IMR-90 (cell line): ENCODE measurements at regions not wholly inside any gene's neighbourhood (a gene's known extent, or its start where the extent isn't known, plus 50 kb on each side); places are given as distances from the start of the nearest gene placed in this dataset.

Experiments
- ATAC-seq: fragments of 200-7000 bp; cut with Tn5 transposase; 2 replicates; pipeline ENCODE4 v1.9.1; 2020; ENCODE audit warnings: low read depth, mild to moderate bottlenecking, moderate library complexity
- BruUV-seq: library from RNA; stranded (reverse); fragments of 400-500 nt; replicated peaks from 2 replicates; lab custom pipeline; 2021; lab: Mats Ljungman, UMichigan
- CTCF ChIA-PET: fragments of 300-600 bp; formaldehyde crosslinking; extraction: SDS; loops from one replicate; lab custom pipeline; 2021; ENCODE audit warnings: antibody characterized with exemption; lab: Yijun Ruan, JAX
- POLR2A ChIA-PET: fragments of 300-600 bp; sonication (Branson Sonifier 250); formaldehyde crosslinking; loops from one replicate; lab custom pipeline; 2022; ENCODE audit warnings: antibody characterized with exemption; ENCODE audit not compliant: unreplicated experiment; lab: Charles Lee
- DNase-seq: peaks from one replicate; pipeline ENCODE4 v3.0.0; 2013
- H2AFZ ChIP-seq: replicated peaks from 2 replicates; pipeline ENCODE3; 2013; ENCODE audit warnings: low read length, mild to moderate bottlenecking; ENCODE audit not compliant: poor library complexity
- H2AK5ac ChIP-seq: 2 replicates; pipeline ENCODE4 v1.6.1; 2013; ENCODE audit warnings: low read depth, low read length, inconsistent platforms
- H2AK9ac ChIP-seq: replicated peaks from 2 replicates; pipeline ENCODE3; 2013; ENCODE audit warnings: mild to moderate bottlenecking, low read depth, low read length, moderate library complexity; ENCODE audit not compliant: poor library complexity
- H2BK120ac ChIP-seq: 2 replicates; pipeline ENCODE4 v1.6.1; 2013; ENCODE audit warnings: low read depth, low read length, inconsistent platforms
- H2BK15ac ChIP-seq: 3 replicates; pipeline ENCODE4 v1.6.1; 2013; ENCODE audit warnings: low read depth, low read length, inconsistent platforms
- H2BK20ac ChIP-seq: 2 replicates; pipeline ENCODE4 v1.6.1; 2013; ENCODE audit warnings: low read depth, mild to moderate bottlenecking, inconsistent platforms, low read length, moderate library complexity
- H2BK5ac ChIP-seq: 2 replicates; pipeline ENCODE4 v1.6.1; 2013; ENCODE audit warnings: mild to moderate bottlenecking, low read depth, low read length, inconsistent platforms; ENCODE audit not compliant: poor library complexity, severe bottlenecking
- H3K14ac ChIP-seq: replicated peaks from 2 replicates; pipeline ENCODE4 v1.6.1; 2013; ENCODE audit warnings: low read depth, low read length, inconsistent platforms
- H3K18ac ChIP-seq: 2 replicates; pipeline ENCODE4 v1.6.1; 2013; ENCODE audit warnings: low read depth, low read length, control low read depth
- H3K23ac ChIP-seq: 2 replicates; pipeline ENCODE4 v1.6.1; 2013; ENCODE audit warnings: low read depth, low read length, inconsistent platforms
- H3K27ac ChIP-seq: 2 replicates; pipeline ENCODE4 v1.5.1; 2013; ENCODE audit warnings: mild to moderate bottlenecking, control low read depth, low read length; ENCODE audit not compliant: insufficient read depth
- H3K27me3 ChIP-seq: 2 replicates; pipeline ENCODE4 v1.6.1; 2013; ENCODE audit warnings: low read length; ENCODE audit not compliant: control insufficient read depth, insufficient read depth
- H3K36me3 ChIP-seq: 2 replicates; pipeline ENCODE4 v1.6.1; 2013; ENCODE audit warnings: low read length, mixed read lengths; ENCODE audit not compliant: control insufficient read depth, insufficient read depth
- H3K4ac ChIP-seq: 2 replicates; pipeline ENCODE4 v1.6.1; 2013; ENCODE audit warnings: low read depth, low read length, inconsistent platforms
- H3K4me1 ChIP-seq: 2 replicates; pipeline ENCODE4 v1.6.1; 2013; ENCODE audit warnings: low read length, mixed read lengths; ENCODE audit not compliant: control insufficient read depth, insufficient read depth
- H3K4me2 ChIP-seq: 2 replicates; pipeline ENCODE4 v1.6.1; 2013; ENCODE audit warnings: low read depth, mild to moderate bottlenecking, control low read depth, low read length, moderate library complexity
- H3K4me3 ChIP-seq: 2 replicates; pipeline ENCODE4 v1.5.1; 2013; ENCODE audit warnings: low read depth, mild to moderate bottlenecking, control low read depth, low read length, moderate library complexity; ENCODE audit not compliant: insufficient read depth
- H3K56ac ChIP-seq: 2 replicates; pipeline ENCODE4 v1.6.1; 2013; ENCODE audit warnings: low read length, inconsistent platforms; ENCODE audit not compliant: insufficient read depth; ENCODE audit errors: extremely low read depth
- H3K79me1 ChIP-seq, 2 experiments: 2 replicates each; pipeline ENCODE4 v1.6.1; 2013; ENCODE audit warnings: low read length in 2 of 2, inconsistent platforms in 1 of 2, low read depth in 1 of 2
- H3K9ac ChIP-seq: 2 replicates; pipeline ENCODE4 v1.6.1; 2013; ENCODE audit warnings: low read depth, low read length, control low read depth
- H3K9me1 ChIP-seq: 2 replicates; pipeline ENCODE4 v1.6.1; 2013; ENCODE audit warnings: low read length, inconsistent platforms; ENCODE audit not compliant: insufficient read depth
- H3K9me3 ChIP-seq: 2 replicates; pipeline ENCODE4 v1.6.1; 2013; ENCODE audit warnings: low read length; ENCODE audit not compliant: control insufficient read depth, insufficient read depth
- H4K20me1 ChIP-seq: 2 replicates; pipeline ENCODE4 v1.6.1; 2013; ENCODE audit warnings: low read length, inconsistent platforms; ENCODE audit not compliant: insufficient read depth
- H4K5ac ChIP-seq: 2 replicates; pipeline ENCODE4 v1.6.1; 2013; ENCODE audit warnings: mild to moderate bottlenecking, low read depth, low read length, control low read depth
- H4K8ac ChIP-seq, 2 experiments: 2 replicates each; pipeline ENCODE4 v1.6.1; 2013; ENCODE audit warnings: low read depth in 2 of 2, low read length in 2 of 2, control low read depth in 1 of 2, inconsistent platforms in 1 of 2
- H4K91ac ChIP-seq: 2 replicates; pipeline ENCODE4 v1.6.1; 2013; ENCODE audit warnings: low read depth, low read length, inconsistent platforms; ENCODE audit not compliant: insufficient read depth
- CHD1 ChIP-seq: IDR thresholded peaks from 2 replicates; pipeline ENCODE4 v1.6.1; 2012; ENCODE audit warnings: low read depth, low read length, improper control_type of control experiment
- FOS ChIP-seq: fragments of 150-350 bp; IDR thresholded peaks from 2 replicates; pipeline ENCODE4 v1.6.1; 2016; ENCODE audit warnings: low read depth, low read length
- MAFK ChIP-seq: IDR thresholded peaks from 2 replicates; pipeline ENCODE4 v1.6.1; 2012; ENCODE audit warnings: low read depth, low read length, improper control_type of control experiment
- MAZ ChIP-seq: IDR thresholded peaks from 2 replicates; pipeline ENCODE4 v1.6.1; 2012; ENCODE audit warnings: low read depth, mild to moderate bottlenecking, low read length, improper control_type of control experiment, moderate library complexity, borderline replicate concordance
- POLR2A ChIP-seq: IDR thresholded peaks from 2 replicates; pipeline ENCODE4 v1.6.1; 2012; ENCODE audit warnings: mild to moderate bottlenecking, low read depth, low read length
- RAD21 ChIP-seq: IDR thresholded peaks from 2 replicates; pipeline ENCODE4 v1.6.1; 2012; ENCODE audit warnings: low read length, improper control_type of control experiment
- RCOR1 ChIP-seq: IDR thresholded peaks from 2 replicates; pipeline ENCODE4 v1.6.1; 2012; ENCODE audit warnings: mild to moderate bottlenecking, low read length, improper control_type of control experiment; ENCODE audit not compliant: insufficient replicate concordance
- RFX5 ChIP-seq: IDR thresholded peaks from 2 replicates; pipeline ENCODE4 v1.8.0; 2012; ENCODE audit warnings: low read depth, mild to moderate bottlenecking, low read length, moderate library complexity
- SMC3 ChIP-seq: fragments of 150-350 bp; IDR thresholded peaks from 2 replicates; pipeline ENCODE4 v1.6.1; 2016; ENCODE audit warnings: low read depth, mild to moderate bottlenecking, antibody characterized with exemption, low read length, moderate library complexity
- WGBS, 2 experiments: methylation state at CpG; one replicate each; pipeline versions ENCODE4 v1.1.5 to v1.1.7; 2013; ENCODE audit warnings: missing lambda C conversion rate in 2 of 2; ENCODE audit not compliant: insufficient read length in 1 of 2; ENCODE audit errors: extremely low coverage in 2 of 2; 5-methylcytosine and 5-hydroxymethylcytosine counted together
- dilution Hi-C: fragments of 300-500 bp; cut with HindIII; formaldehyde crosslinking; loops from one replicate; pipeline ENCODE4 v1.14.3; 2018; ENCODE audit warnings: low sequenced_read_pairs; ENCODE audit not compliant: unreplicated experiment
- in situ Hi-C: fragments of 300-500 bp; cut with MboI; formaldehyde crosslinking; loops from 3 replicates; pipeline ENCODE4 v1.14.3; 2019; ENCODE audit warnings: low sequenced_read_pairs, inconsistent platforms, mixed read lengths
- intact Hi-C: fragments of 100-400 bp; cut with micrococcal nuclease; formaldehyde crosslinking; loops from 2 replicates; pipeline ENCODE4 v1.10.0; 2022
- TF ChIP-seq, protein P1 (sequence below): conservative IDR thresholded peaks from 2 replicates; pipeline ENCODE4 v1.5.1; 2012; ENCODE audit warnings: mild to moderate bottlenecking, low read depth, low read length, improper control_type of control experiment
- TF ChIP-seq, protein P2 (sequence below): fragments of 150-350 bp; IDR thresholded peaks from 2 replicates; pipeline ENCODE4 v1.6.1; 2017; ENCODE audit warnings: mild to moderate bottlenecking, antibody characterized with exemption, low read length, low read depth
- TF ChIP-seq, protein P3 (sequence below): fragments of 150-350 bp; IDR thresholded peaks from 2 replicates; pipeline ENCODE4 v1.6.1; 2016; ENCODE audit warnings: low read depth, mild to moderate bottlenecking, low read length, moderate library complexity, borderline replicate concordance

DNA sequence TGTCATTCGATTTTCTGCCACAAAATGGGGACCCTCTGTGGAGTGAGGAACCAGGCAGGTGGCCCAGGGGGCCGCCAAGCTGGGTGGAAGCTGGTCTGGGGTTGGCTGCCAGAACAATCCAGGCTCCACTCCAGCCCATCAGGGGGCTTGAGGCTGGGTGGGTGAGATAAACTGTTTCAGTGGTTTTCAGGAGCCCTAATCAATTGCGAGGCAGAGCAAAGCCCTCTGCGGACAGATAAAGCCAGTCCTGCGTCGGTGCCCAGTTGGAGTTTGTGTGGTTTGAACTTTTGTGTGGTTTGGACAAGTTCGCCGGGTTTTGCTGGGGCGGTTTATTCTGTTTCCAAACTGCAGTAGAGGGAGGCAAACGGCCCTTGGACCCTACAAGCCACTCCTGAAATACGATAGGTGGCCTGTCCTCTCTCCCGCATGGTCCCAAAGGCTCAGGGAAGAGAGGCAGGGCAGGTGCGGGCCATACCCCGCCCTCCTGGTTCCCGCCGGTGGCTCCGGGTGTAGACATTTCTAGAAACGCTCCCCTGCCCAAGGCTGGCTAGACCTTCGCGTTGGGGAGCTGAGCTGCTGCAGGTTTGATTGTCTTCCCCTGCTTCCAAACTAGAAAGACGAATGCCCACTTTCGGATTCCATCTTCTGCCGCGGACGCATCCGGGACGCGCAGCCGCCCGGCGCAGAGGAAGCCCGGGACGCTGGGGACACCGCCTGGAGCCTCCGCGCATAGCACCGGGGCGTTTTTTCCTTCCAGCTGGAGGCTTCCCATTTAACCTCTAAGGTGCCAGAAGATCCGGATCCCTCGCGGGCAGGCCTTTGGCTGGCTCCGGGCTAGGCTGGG lies 169.0 kb upstream of the BCOR start:
- ChIA-PET CTCF (interaction anchor here (0.5 kb wide), 1 partner anchor 277 kb away, joined by 3 read pairs; no protein-coding TSS in a partner anchor), POLR2A (interaction anchor here (0.5 to 0.7 kb wide), 3 partner anchors 120 to 357 kb away, joined by 3 to 5 read pairs (median 4); no protein-coding TSS in a partner anchor)
- peak; percentile 56 for DNase-seq
- dilution Hi-C loops, result no loop called here
- peak; percentile 95 for ATAC-seq
- Histone ChIP-seq H4K91ac (peak overlapping the region; percentile 70; the same call in 1 of the 2 replicates), H3K23ac (0 out of 2 replicates have a peak overlapping the region, but pooled peaks have one; percentile 75), H3K27ac (peak overlapping the region; percentile 57; the same call in 1 of the 2 replicates), H3K56ac (no peak overlapping the region), H3K4me3 (peak overlapping the region; percentile 51), H3K9ac (peak overlapping the region; percentile 76), H3K18ac (no peak overlapping the region), H2BK15ac (peak overlapping the region; percentile 83; the same call in 1 of the 3 replicates), H2AK9ac (no peak overlapping the region), H2BK20ac (peak overlapping the region; percentile 62; the same call in 1 of the 2 replicates), H4K20me1 (no peaks in the 10 kb centered on the region), H2BK5ac (peak overlapping the region; percentile 13), H3K4me1 (peaks cover 10% of the 10 kb centered on the region), H3K4me2 (peak overlapping the region; percentile 84), H2AK5ac (no peak overlapping the region), H3K9me3 (peaks cover 6% of the 10 kb centered on the region; the same call in 1 of the 2 replicates), H3K14ac (peak overlapping the region; percentile 45; the same call in 1 of the 2 replicates), H3K36me3 (no peaks in the 10 kb centered on the region), H4K8ac (peak overlapping the region; percentile 61 to 72; a peak in 2 of 4 replicates), H2BK120ac (peak overlapping the region; percentile 92), H3K79me1 (no peaks in the 10 kb centered on the region), H3K27me3 (no peaks in the 10 kb centered on the region; the same call in 1 of the 2 replicates), H3K9me1 (no peaks in the 10 kb centered on the region; the same call in none of the 2 replicates), H3K4ac (peak overlapping the region; percentile 91), H4K5ac (no peak overlapping the region; the same call in 1 of the 2 replicates), H2AFZ (peak overlapping the region; percentile 90)
- no peak for TF ChIP-seq MAFK
- TF ChIP-seq, protein P1, sequence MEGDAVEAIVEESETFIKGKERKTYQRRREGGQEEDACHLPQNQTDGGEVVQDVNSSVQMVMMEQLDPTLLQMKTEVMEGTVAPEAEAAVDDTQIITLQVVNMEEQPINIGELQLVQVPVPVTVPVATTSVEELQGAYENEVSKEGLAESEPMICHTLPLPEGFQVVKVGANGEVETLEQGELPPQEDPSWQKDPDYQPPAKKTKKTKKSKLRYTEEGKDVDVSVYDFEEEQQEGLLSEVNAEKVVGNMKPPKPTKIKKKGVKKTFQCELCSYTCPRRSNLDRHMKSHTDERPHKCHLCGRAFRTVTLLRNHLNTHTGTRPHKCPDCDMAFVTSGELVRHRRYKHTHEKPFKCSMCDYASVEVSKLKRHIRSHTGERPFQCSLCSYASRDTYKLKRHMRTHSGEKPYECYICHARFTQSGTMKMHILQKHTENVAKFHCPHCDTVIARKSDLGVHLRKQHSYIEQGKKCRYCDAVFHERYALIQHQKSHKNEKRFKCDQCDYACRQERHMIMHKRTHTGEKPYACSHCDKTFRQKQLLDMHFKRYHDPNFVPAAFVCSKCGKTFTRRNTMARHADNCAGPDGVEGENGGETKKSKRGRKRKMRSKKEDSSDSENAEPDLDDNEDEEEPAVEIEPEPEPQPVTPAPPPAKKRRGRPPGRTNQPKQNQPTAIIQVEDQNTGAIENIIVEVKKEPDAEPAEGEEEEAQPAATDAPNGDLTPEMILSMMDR, result peak; percentile 79
- TF ChIP-seq, protein P2, sequence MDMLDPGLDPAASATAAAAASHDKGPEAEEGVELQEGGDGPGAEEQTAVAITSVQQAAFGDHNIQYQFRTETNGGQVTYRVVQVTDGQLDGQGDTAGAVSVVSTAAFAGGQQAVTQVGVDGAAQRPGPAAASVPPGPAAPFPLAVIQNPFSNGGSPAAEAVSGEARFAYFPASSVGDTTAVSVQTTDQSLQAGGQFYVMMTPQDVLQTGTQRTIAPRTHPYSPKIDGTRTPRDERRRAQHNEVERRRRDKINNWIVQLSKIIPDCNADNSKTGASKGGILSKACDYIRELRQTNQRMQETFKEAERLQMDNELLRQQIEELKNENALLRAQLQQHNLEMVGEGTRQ, result no peak
- TF ChIP-seq CHD1, result no peak
- TF ChIP-seq, protein P3, sequence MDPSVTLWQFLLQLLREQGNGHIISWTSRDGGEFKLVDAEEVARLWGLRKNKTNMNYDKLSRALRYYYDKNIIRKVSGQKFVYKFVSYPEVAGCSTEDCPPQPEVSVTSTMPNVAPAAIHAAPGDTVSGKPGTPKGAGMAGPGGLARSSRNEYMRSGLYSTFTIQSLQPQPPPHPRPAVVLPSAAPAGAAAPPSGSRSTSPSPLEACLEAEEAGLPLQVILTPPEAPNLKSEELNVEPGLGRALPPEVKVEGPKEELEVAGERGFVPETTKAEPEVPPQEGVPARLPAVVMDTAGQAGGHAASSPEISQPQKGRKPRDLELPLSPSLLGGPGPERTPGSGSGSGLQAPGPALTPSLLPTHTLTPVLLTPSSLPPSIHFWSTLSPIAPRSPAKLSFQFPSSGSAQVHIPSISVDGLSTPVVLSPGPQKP, result no peak
- peak; percentile 89 for TF ChIP-seq RAD21
- TF ChIP-seq MAZ, result no peak
- peak; percentile 78 for TF ChIP-seq SMC3
- peak; percentile 26; the same call in 1 of the 2 replicates for TF ChIP-seq POLR2A
- TF ChIP-seq FOS, result no peak
- no peak for TF ChIP-seq RFX5
- TF ChIP-seq RCOR1, result no peak
- no TSS peak for BruUV-seq
- in situ Hi-C loops, result loop anchor here (10.0 kb wide), 1 partner anchor 532 kb away; no protein-coding TSS in a partner anchor
- intact Hi-C loops, result loop anchor here (1.0 to 10.0 kb wide), 8 partner anchors 94 to 1512 kb away; no protein-coding TSS in a partner anchor
- WGBS, 2 experiments, result 27% methylated on average over 16 of the region's 42 CpGs; no CpG with 5 or more reads in 1 of the 2 experiments
